GF-D8 (cell line): ENCODE measurements at regions not wholly inside any gene's neighbourhood (a gene's known extent, or its start where the extent isn't known, plus 50 kb on each side); places are given as distances from the start of the nearest gene placed in this dataset.

Experiments used
- DNase-seq: peaks from one replicate; lab custom pipeline; 2025; lab: John Stamatoyannopoulos, UW

- no peak for DNase-seq
Measured at GRCh38 chr7:52053525-52053924, 736.9 kb upstream of the COBL start.

DNA sequence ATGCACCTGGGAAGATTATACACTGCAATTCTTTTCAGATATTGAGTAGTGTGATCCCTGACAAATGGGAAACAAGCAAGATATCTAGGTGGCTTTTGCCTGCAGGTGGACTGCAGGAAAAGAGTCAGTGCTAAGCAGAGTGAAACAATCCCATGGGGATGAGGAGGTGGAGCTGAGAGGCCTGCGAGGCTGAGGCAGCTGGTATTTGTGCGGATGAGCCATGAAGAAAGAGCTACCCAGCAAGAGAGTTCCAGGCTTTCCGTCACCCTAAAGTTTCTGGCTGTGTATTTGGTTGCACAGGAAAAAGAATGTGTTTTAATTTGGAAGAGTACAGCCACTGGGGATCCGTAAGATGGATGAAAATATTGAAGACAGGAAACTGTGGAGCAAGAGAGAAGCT, 714.1 kb upstream of the COBL start:
- DNase-seq: no peak

GRCh38 chr7:52026140-52026539, 709.5 kb upstream of the COBL start:
- DNase-seq: no peak

DNA sequence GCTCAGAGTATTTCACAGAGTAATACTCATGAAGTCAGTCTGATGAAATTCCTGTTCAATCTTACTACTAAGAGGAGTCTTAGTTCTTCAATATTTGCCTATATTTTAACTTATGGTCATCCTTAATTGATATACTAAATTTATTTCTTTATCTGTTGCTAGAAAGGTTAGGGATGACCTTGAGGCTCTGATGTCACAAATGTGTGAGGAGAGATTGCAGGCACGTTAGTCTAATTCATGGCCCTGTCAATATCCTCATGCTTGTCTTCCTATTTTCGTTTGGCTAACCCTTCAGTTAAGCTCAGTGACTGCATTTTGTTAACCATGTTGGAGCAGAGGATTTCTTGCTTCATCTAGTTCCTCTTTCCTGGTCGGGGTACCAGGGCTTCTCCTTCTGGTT, 704.7 kb upstream of the COBL start:
- no peak for DNase-seq

GRCh38 chr7:52018680-52019054, 702.1 kb upstream of the COBL start:
- DNase-seq: no peak

DNA sequence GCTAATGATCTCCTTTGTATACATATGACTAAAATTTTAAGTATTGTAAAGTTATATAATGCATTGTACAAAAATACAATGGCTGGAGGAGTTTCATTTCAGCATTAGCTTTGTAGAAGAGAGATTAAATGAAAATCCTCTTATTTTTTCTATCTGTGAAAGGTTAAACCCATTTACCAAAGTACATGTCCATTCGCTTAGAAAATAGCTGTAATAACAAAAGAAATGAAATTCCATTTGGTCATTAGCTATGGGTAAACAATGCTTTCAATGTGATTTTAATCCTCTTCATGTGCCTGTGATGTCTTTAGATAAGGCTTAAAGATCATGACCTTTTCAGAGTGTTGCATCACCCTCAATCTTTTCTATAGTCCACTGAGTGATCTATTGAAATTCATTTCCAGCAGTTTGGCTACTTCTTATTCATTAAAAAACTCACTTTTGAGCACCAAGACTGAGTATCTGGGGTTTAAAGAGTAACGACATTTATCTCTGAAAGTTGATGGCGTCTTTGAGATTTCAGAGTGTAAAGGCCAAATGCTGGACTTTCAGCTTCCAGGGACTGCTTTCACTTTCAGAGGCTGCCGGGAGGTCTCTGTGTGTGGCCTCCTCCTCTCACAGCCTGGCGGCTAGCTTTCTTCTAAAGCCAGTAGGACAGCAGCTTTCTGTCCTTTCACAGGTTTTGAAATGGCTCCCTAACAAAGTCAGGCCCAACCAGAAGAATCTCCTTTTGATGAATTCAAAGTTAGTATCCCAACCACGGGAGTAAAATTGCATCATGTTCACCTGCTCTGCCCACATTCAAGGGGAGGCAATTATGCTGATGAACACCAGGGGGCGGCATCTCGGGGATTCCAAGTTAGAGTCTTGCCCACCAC, 701.4 kb upstream of the COBL start:
- no peak for DNase-seq

DNA sequence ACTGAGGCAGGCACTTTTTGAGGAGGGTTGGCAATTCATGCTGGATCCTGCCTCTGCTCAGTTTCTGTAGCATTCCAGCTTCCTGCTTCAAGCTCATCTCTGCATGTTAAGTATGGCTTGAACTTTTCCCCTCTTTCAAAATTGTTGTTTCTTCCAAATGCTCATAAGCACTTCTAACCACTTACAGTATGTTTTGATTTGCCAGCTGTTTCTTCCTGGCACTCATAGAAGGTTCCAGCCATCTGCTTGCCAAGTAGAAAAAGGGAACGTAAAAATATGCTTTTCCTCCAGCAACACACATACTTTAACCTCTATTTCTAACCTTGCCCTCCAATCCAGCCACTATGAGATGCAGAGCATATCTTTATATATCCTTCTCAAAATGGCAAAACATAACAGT, 692.6 kb upstream of the COBL start:
- DNase-seq: no peak

- no peak for DNase-seq
Measured at GRCh38 chr7:52006674-52007073, 690.1 kb upstream of the COBL start.

- DNase-seq: no peak
Measured at GRCh38 chr7:52005613-52006012, 689.0 kb upstream of the COBL start.

- no peak for DNase-seq
Measured at GRCh38 chr7:51995596-51996179, 679.1 kb upstream of the COBL start.

GRCh38 chr7:51982653-51983052, 666.0 kb upstream of the COBL start:
- DNase-seq: no peak

DNA sequence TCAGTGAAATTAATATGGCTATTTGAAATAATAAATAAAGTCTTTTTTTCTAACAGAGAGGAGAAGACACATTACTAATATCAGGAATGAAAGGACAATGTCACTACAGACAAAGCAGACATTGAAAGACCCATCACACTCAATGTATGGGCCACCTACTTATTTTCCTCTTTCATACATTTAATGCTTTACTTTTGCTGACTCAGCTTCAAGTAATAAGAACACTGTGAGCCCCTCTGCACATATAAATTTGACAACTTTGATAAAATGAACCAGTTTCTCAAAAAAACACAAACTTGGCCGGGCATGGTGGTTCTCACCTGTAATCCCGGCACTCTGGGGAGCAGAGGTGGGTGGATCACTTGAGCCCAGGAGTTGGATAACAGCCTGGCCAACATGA, 664.2 kb upstream of the COBL start:
- no peak for DNase-seq

DNA sequence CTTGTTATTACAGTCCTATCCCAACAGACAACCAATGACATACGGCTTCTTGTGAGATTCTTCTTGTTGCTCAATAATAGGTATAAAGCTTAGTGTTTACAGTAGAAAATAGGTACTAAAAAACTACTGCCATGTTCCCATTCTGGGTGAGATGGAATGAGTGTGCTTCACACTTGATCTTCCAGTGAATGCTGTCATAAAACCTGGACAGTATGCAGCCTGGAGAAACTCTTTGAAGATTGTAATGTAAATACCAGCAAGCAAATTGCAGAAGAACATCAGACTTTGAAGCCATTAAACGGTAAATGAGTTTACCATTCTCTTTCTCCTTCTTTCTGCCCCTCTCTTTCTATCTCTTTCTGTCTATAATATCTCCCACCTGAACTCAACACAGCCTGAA, 663.7 kb upstream of the COBL start:
- DNase-seq: no peak

GRCh38 chr7:51977913-51978312, 661.3 kb upstream of the COBL start:
- no peak for DNase-seq

DNA sequence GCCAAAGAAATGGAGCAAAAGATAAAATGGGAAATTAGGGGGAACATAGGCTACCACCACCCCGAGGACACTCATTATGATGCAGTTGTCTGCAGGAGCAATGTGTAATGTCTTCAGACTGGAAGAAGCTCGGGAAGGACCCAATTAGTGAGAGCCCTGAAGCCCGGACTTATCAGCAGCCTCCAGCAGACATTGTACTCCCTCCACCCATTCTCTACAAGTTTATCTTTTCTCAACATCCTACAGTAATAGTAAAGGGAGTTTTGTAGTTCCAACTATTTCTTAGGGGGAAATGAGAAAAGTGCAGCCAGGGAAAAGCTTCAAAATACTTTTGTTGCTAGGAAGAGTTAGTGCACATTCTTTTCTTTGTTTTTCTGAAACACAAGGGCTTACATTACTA, 657.3 kb upstream of the COBL start:
- DNase-seq: no peak

- DNase-seq: no peak
Measured at GRCh38 chr7:51973071-51973470, 656.5 kb upstream of the COBL start.

GRCh38 chr7:51970961-51971665, 654.5 kb upstream of the COBL start:
- DNase-seq: no peak

- DNase-seq: no peak
Measured at GRCh38 chr7:51968461-51968860, 651.9 kb upstream of the COBL start.

GRCh38 chr7:51965454-51965853, 648.8 kb upstream of the COBL start:
- no peak for DNase-seq

- no peak for DNase-seq
Measured at GRCh38 chr7:51961804-51962203, 645.2 kb upstream of the COBL start.

DNA sequence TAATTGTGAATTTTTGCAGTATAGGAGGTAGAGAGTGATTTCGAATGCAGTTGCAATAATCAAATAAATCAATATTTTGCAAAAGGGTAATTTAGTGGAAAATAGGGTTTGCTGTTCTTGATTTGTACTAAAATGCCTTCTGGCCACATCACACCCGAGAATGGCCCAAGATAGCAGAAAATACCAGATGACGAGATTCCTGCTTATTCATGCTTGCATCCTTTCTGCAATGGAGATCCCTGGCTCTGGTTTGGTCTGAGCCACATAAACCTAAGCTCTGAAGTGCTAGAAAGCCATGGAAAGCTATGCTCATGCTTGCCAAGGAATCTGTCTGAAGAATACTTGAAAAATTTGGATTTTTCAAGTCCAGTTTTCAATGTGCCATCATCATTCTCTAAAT, 634.2 kb upstream of the COBL start:
- DNase-seq: no peak

DNA sequence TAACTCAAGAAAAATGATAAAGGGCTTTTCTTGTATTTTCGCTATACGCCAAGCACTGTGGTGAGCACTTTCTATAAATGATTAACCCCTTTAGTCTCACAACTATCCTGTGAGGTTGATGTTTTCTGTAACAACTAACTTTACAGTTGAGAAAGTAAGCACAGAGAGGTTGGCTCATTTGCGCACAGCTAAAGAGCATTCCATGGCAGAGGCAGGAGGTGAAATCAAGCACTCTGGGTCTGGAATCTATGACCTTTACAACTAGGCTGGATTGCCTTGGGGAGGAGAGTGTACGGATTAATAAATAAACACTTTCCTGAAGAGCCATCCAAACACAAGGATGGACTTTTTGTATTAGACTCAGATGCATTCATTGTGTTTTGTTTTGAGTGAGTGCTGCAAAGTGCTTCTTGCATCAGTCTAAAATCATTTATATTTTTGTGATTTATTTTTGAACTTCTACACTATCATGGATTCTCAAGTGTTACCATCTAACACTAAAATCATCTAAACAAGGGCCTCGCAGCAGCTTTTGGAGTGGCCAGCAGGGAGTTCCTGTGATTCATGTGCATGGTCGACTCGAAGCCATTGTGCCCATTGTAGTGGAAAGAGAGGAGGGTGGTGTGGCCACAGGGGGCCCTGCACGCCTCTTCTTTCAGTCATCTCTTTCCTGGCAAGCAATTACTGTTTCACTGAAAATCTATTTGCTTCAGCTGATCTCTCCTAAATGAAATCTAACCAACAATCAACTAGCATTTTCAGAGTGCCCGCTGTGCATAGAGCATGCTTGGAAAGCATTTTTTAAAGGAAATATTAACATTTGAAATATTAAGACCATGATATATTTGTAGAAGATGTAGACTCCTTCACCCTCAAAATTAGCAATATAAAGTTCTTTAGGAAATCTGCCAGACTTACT, 633.4 kb upstream of the COBL start:
- no peak for DNase-seq
